ENCODE measurements at regions not wholly inside any gene's neighbourhood (a gene's known extent, or its start where the extent isn't known, plus 50 kb on each side); places are given as distances from the start of the nearest gene placed in this dataset.

GRCh38 chr3:184448321-184449160, 68.7 kb downstream of the CHRD start:
- no peak for TF ChIP-seq ZNF274 (IDR thresholded peaks at IDR 0.05; ENCODE audit: low read depth, low read length)
- no peak for TF ChIP-seq YY1 (IDR thresholded peaks at IDR 0.05; ENCODE audit: insufficient read depth, insufficient read length)

Data from NT2/D1 (cell line).